ENCODE measurements at regions not wholly inside any gene's neighbourhood (a gene's known extent, or its start where the extent isn't known, plus 50 kb on each side); places are given as distances from the start of the nearest gene placed in this dataset.

DNA sequence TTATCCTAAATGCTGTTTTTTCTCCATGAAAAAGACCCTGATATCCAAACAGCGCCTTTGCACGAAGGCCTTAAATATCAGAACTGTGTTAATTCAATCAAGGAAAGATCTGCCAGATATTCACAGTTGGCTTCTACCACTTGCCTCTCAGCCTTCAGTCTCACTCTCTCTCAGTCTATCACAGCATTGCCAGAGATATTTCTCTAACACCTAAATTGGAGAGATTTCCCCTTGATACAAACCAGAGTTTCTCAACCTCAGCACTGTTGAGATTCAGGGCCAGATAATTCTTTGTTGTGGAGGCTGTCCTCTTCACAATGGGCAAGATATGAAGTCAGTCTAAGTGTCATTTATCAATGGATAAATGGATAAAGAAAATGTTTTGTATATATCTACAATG, 454.1 kb upstream of the MAF start:
- POLR2A ChIA-PET: no interaction called here
- TF ChIP-seq LEF1 (IDR thresholded peaks at IDR 0.05; ENCODE audit: borderline replicate concordance) (no peak), NFRKB (IDR thresholded peaks at IDR 0.05) (no peak)
- CTCF ChIA-PET: no interaction called here
- no peak for DNase-seq (ENCODE audit: extremely low spot score)

- TF ChIP-seq FOXK2 (IDR thresholded peaks at IDR 0.05): no peak
- TF ChIP-seq CTBP1 (IDR thresholded peaks at IDR 0.05; ENCODE audit: borderline replicate concordance): no peak
- no peak for TF ChIP-seq NFRKB (IDR thresholded peaks at IDR 0.05)
- no peak for TF ChIP-seq ARNT (IDR thresholded peaks at IDR 0.05)
- TF ChIP-seq ELF4 (IDR thresholded peaks at IDR 0.05): no peak
- no peak for TF ChIP-seq FOXM1 (IDR thresholded peaks at IDR 0.05; ENCODE audit: borderline replicate concordance)
- no peak for TF ChIP-seq FOXA1 (IDR thresholded peaks at IDR 0.05)
- no peak for TF ChIP-seq SP1 (IDR thresholded peaks at IDR 0.05)
- no peak for TF ChIP-seq PKNOX1 (IDR thresholded peaks at IDR 0.05)
- TF ChIP-seq HDGF (IDR thresholded peaks at IDR 0.05; ENCODE audit: borderline replicate concordance): no peak
- no peak for TF ChIP-seq BHLHE40 (IDR thresholded peaks at IDR 0.05; ENCODE audit: borderline replicate concordance)
- no peak for TF ChIP-seq ZNF384 (IDR thresholded peaks at IDR 0.05)
- no peak for TF ChIP-seq L3MBTL2 (conservative IDR thresholded peaks at IDR 0.05)
- no peak for TF ChIP-seq LEF1 (IDR thresholded peaks at IDR 0.05; ENCODE audit: borderline replicate concordance)
- no peak for TF ChIP-seq TARDBP (IDR thresholded peaks at IDR 0.05)
- CTCF ChIA-PET: no interaction called here
- POLR2A ChIA-PET: no interaction called here
- DNase-seq (ENCODE audit: extremely low spot score): no peak
Observed at GRCh38 chr16:80051040-80051439, 450.5 kb upstream of the MAF start.

DNA sequence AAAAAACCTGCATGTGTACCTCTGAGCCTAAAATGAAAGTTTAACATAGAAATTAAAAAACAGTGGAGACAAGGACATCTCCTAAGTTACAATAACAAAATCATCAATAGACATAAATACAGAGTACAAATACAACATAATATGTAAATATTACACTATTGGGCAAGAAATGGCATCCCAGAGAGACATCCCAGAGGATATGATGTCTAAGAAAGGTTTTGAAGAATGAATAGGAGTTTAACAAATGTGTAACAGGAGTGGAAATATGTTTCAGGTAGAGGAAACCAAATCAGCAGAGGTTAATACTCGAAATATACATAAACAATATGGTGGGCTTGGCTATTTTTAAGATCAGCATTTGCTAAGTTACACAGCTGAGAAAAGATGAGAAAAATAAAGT, 447.7 kb upstream of the MAF start:
- CTCF ChIA-PET: no interaction called here
- POLR2A ChIA-PET: no interaction called here
- no peak for TF ChIP-seq TARDBP (IDR thresholded peaks at IDR 0.05)
- TF ChIP-seq FOXM1 (IDR thresholded peaks at IDR 0.05; ENCODE audit: borderline replicate concordance): no peak
- no peak for TF ChIP-seq BHLHE40 (IDR thresholded peaks at IDR 0.05; ENCODE audit: borderline replicate concordance)
- TF ChIP-seq ZNF384 (IDR thresholded peaks at IDR 0.05): no peak
- no peak for TF ChIP-seq PKNOX1 (IDR thresholded peaks at IDR 0.05)
- TF ChIP-seq LEF1 (IDR thresholded peaks at IDR 0.05; ENCODE audit: borderline replicate concordance): no peak
- TF ChIP-seq HDGF (IDR thresholded peaks at IDR 0.05; ENCODE audit: borderline replicate concordance): no peak
- TF ChIP-seq SP1 (IDR thresholded peaks at IDR 0.05): no peak
- TF ChIP-seq CTBP1 (IDR thresholded peaks at IDR 0.05; ENCODE audit: borderline replicate concordance): no peak
- no peak for TF ChIP-seq ARNT (IDR thresholded peaks at IDR 0.05)
- no peak for TF ChIP-seq SUZ12 (IDR thresholded peaks at IDR 0.05)
- no peak for TF ChIP-seq NFRKB (IDR thresholded peaks at IDR 0.05)
- no peak for TF ChIP-seq FOXA1 (IDR thresholded peaks at IDR 0.05)
- no peak for TF ChIP-seq FOXK2 (IDR thresholded peaks at IDR 0.05)
- TF ChIP-seq ELF4 (IDR thresholded peaks at IDR 0.05): no peak
- TF ChIP-seq L3MBTL2 (conservative IDR thresholded peaks at IDR 0.05): no peak
- no peak for DNase-seq (ENCODE audit: extremely low spot score)

DNA sequence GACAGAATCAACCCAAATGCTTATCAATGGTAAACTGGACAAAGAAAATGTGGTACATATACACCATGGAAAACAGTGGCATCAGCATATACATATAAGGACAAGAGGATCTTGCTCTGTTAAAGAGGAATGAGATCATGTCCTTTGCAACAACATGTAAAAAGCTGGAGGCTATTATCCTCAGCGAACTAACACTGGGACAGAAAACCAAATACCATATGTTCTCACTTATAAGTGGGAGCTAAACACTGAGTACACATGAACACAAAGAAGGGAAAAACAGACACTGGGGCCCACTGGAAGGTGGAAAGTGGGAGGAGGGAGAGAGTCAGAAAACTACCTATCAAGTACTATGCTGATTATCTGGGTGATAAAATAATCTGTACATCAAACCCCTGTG, 447.3 kb upstream of the MAF start:
- no peak for TF ChIP-seq FOXM1 (IDR thresholded peaks at IDR 0.05; ENCODE audit: borderline replicate concordance)
- TF ChIP-seq SUZ12 (IDR thresholded peaks at IDR 0.05): no peak
- TF ChIP-seq BHLHE40 (IDR thresholded peaks at IDR 0.05; ENCODE audit: borderline replicate concordance): no peak
- no peak for TF ChIP-seq CTBP1 (IDR thresholded peaks at IDR 0.05; ENCODE audit: borderline replicate concordance)
- TF ChIP-seq SP1 (IDR thresholded peaks at IDR 0.05): no peak
- TF ChIP-seq L3MBTL2 (conservative IDR thresholded peaks at IDR 0.05): no peak
- CTCF ChIA-PET: no interaction called here
- no peak for DNase-seq (ENCODE audit: extremely low spot score)
- POLR2A ChIA-PET: no interaction called here

GRCh38 chr16:80046848-80047247, 446.3 kb upstream of the MAF start:
- no peak for TF ChIP-seq L3MBTL2 (conservative IDR thresholded peaks at IDR 0.05)
- no peak for TF ChIP-seq FOXA1 (IDR thresholded peaks at IDR 0.05)
- TF ChIP-seq HDGF (IDR thresholded peaks at IDR 0.05; ENCODE audit: borderline replicate concordance): no peak
- TF ChIP-seq LEF1 (IDR thresholded peaks at IDR 0.05; ENCODE audit: borderline replicate concordance): no peak
- TF ChIP-seq FOXM1 (IDR thresholded peaks at IDR 0.05; ENCODE audit: borderline replicate concordance): no peak
- TF ChIP-seq SUZ12 (IDR thresholded peaks at IDR 0.05): no peak
- TF ChIP-seq CTBP1 (IDR thresholded peaks at IDR 0.05; ENCODE audit: borderline replicate concordance): no peak
- TF ChIP-seq SP1 (IDR thresholded peaks at IDR 0.05): no peak
- TF ChIP-seq PKNOX1 (IDR thresholded peaks at IDR 0.05): no peak
- TF ChIP-seq NFRKB (IDR thresholded peaks at IDR 0.05): no peak
- TF ChIP-seq BHLHE40 (IDR thresholded peaks at IDR 0.05; ENCODE audit: borderline replicate concordance): no peak
- TF ChIP-seq ELF4 (IDR thresholded peaks at IDR 0.05): no peak
- no peak for TF ChIP-seq TARDBP (IDR thresholded peaks at IDR 0.05)
- TF ChIP-seq FOXK2 (IDR thresholded peaks at IDR 0.05): no peak
- no peak for TF ChIP-seq ZNF384 (IDR thresholded peaks at IDR 0.05)
- no peak for TF ChIP-seq ARNT (IDR thresholded peaks at IDR 0.05)
- CTCF ChIA-PET: interaction anchor here (0.5 kb wide), 1 partner anchor 33 kb away, joined by 4 read pairs; no protein-coding TSS in a partner anchor
- no peak for DNase-seq (ENCODE audit: extremely low spot score)
- POLR2A ChIA-PET: no interaction called here

DNA sequence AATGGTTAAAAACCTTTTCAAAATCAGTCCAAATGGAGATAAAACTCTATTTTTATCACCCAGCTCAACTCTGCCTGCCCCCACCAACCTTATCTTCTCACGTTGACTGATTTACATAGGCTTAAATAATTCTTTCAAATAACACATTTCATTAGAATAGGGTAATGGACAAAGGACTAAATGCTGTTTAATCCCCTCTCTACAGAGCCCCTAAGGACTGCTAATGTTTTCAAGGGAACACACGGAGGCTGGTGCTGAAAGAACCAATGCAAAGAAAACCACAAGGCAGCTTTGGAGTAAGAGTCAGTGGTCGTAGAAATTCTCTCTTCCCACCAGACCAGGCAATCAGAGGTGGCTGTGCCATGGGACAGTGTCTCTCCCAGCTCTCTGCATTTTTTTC, 445.7 kb upstream of the MAF start:
- TF ChIP-seq FOXK2 (IDR thresholded peaks at IDR 0.05) (no peak), PKNOX1 (IDR thresholded peaks at IDR 0.05) (no peak), FOXA1 (IDR thresholded peaks at IDR 0.05) (no peak), FOXM1 (IDR thresholded peaks at IDR 0.05; ENCODE audit: borderline replicate concordance) (no peak), L3MBTL2 (conservative IDR thresholded peaks at IDR 0.05) (no peak), ZNF384 (IDR thresholded peaks at IDR 0.05) (no peak), NFRKB (IDR thresholded peaks at IDR 0.05) (no peak), LEF1 (IDR thresholded peaks at IDR 0.05; ENCODE audit: borderline replicate concordance) (no peak), ELF4 (IDR thresholded peaks at IDR 0.05) (no peak), SP1 (IDR thresholded peaks at IDR 0.05) (no peak)
- ChIA-PET POLR2A (no interaction called here), CTCF (interaction anchor here (0.7 kb wide), 1 partner anchor 14 kb away, joined by 3 read pairs; no protein-coding TSS in a partner anchor)
- DNase-seq (ENCODE audit: extremely low spot score): no peak
